Gastroesophageal sphincter (tissue), 4 donors: ENCODE measurements at regions not wholly inside any gene's neighbourhood (a gene's known extent, or its start where the extent isn't known, plus 50 kb on each side); places are given as distances from the start of the nearest gene placed in this dataset.

ENCODE experiments used
- ATAC-seq: fragments of 150-250 bp; one replicate; pipeline ENCODE4 v1.9.1; 2016; ENCODE audit warnings: mild to moderate bottlenecking, moderate library complexity
- H3K27ac ChIP-seq, 4 donors: fragments of 200-600 bp; sonication (generic) in 3 of 4; 1 replicate in 3 of 4; 2 replicates in 1 of 4; pipeline ENCODE4 v1.5.1; 2016 to 2019
- H3K27me3 ChIP-seq: fragments of 200-600 bp; sonication (generic); one replicate; pipeline ENCODE4 v1.5.1; 2019
- H3K36me3 ChIP-seq, 2 donors: fragments of 200-600 bp; sonication (generic); one replicate each; pipeline ENCODE4 v1.5.1; 2019; ENCODE audit warnings: control low read depth in 1 of 2
- H3K4me1 ChIP-seq, 3 donors: fragments of 200-600 bp; sonication (generic); 1 replicate in 2 of 3; 2 replicates in 1 of 3; pipeline ENCODE4 v1.5.1; 2016 to 2019; ENCODE audit warnings: control low read depth in 2 of 3
- H3K4me3 ChIP-seq, 2 donors: fragments of 200-600 bp; sonication (generic); one replicate each; pipeline ENCODE4 v1.5.1; 2019; ENCODE audit warnings: mild to moderate bottlenecking in 1 of 2, moderate library complexity in 1 of 2
- H3K9me3 ChIP-seq, 3 donors: fragments of 200-600 bp; sonication (generic); one replicate each; pipeline ENCODE4 v1.5.1; 2017 to 2019; ENCODE audit warnings: control low read depth in 2 of 3
- CTCF ChIP-seq, 4 experiments: fragments of 200-600 bp in 2 of 4; fragments of 450-650 bp in 2 of 4; sonication (generic) in 1 of 4; IDR thresholded peaks; one replicate each; pipeline ENCODE4 v1.5.1; 2017 to 2019; ENCODE audit warnings: antibody characterized with exemption in 4 of 4, mild to moderate bottlenecking in 2 of 4, moderate library complexity in 2 of 4
- EP300 ChIP-seq: sonication (generic); formaldehyde crosslinking; IDR thresholded peaks from one replicate; pipeline ENCODE4 v1.6.1; 2017; ENCODE audit warnings: antibody characterized with exemption, mild to moderate bottlenecking
- POLR2A ChIP-seq, 2 donors: fragments of 450-650 bp; IDR thresholded peaks; one replicate each; pipeline ENCODE4 v1.6.1; 2017; ENCODE audit warnings: antibody characterized with exemption in 2 of 2, mild to moderate bottlenecking in 2 of 2, moderate library complexity in 1 of 2
- POLR2AphosphoS5 ChIP-seq: sonication (generic); formaldehyde crosslinking; IDR thresholded peaks from one replicate; pipeline ENCODE4 v1.6.1; 2017; ENCODE audit warnings: antibody characterized with exemption
- WGBS, 2 donors: methylation state at CpG; one replicate each; pipeline ENCODE4 v1.1.5; 2018; ENCODE audit warnings: low coverage in 1 of 2; 5-methylcytosine and 5-hydroxymethylcytosine counted together

GRCh38 chr21:8991088-8991907 lies 1530.1 kb upstream of the TPTE start:
- no peak overlapping the region for H3K27ac ChIP-seq
- ATAC-seq, result no peak
- H3K4me3 ChIP-seq, result no peak overlapping the region
- H3K36me3 ChIP-seq, result peaks cover 0 to 11% of the 10 kb centered on the region in 2 donors
- peaks cover 0 to 4% (median 0%) of the 10 kb centered on the region in 3 donors for H3K4me1 ChIP-seq
- TF ChIP-seq POLR2AphosphoS5 (no peak), POLR2A (IDR thresholded peaks at IDR 0.05) (no peak), EP300 (no peak), CTCF (IDR thresholded peaks at IDR 0.05) (no peak)
- WGBS, 2 donors, result 53 to 64% methylated on average over 14 of the region's 14 CpGs
- H3K9me3 ChIP-seq, result peaks cover 0 to 11% (median 5%) of the 10 kb centered on the region in 3 donors
- peaks cover 62% of the 10 kb centered on the region for H3K27me3 ChIP-seq

GRCh38 chr21:8991968-8992621 lies 1529.3 kb upstream of the TPTE start:
- Histone ChIP-seq H3K27me3 (peaks cover 62% of the 10 kb centered on the region), H3K27ac (no peak overlapping the region), H3K4me3 (no peak overlapping the region), H3K4me1 (peaks cover 0 to 4% (median 0%) of the 10 kb centered on the region in 3 donors), H3K36me3 (peaks cover 0 to 11% of the 10 kb centered on the region in 2 donors), H3K9me3 (peaks cover 0 to 11% (median 5%) of the 10 kb centered on the region in 3 donors)
- no peak for TF ChIP-seq CTCF (IDR thresholded peaks at IDR 0.05)
- TF ChIP-seq EP300, result no peak
- TF ChIP-seq POLR2A (IDR thresholded peaks at IDR 0.05), result no peak
- no peak for TF ChIP-seq POLR2AphosphoS5
- peak; percentile 8 for ATAC-seq
- WGBS, 2 donors, result 42 to 43% methylated on average over 3 of the region's 3 CpGs

- Histone ChIP-seq H3K27me3 (peaks cover 62% of the 10 kb centered on the region), H3K36me3 (peaks cover 0 to 11% of the 10 kb centered on the region in 2 donors), H3K4me1 (peaks cover 0 to 4% (median 0%) of the 10 kb centered on the region in 3 donors), H3K9me3 (peaks cover 0 to 11% (median 5%) of the 10 kb centered on the region in 3 donors), H3K4me3 (no peak overlapping the region), H3K27ac (no peak overlapping the region)
- ATAC-seq, result peak; percentile 6
- TF ChIP-seq CTCF (IDR thresholded peaks at IDR 0.05) (no peak), POLR2AphosphoS5 (no peak), POLR2A (IDR thresholded peaks at IDR 0.05) (no peak), EP300 (no peak)
- 45 to 46% methylated on average over 6 of the region's 6 CpGs for WGBS, 2 donors
Measured at GRCh38 chr21:8992731-8993174, 1528.6 kb upstream of the TPTE start.

GRCh38 chr21:8993284-8993942 lies 1528.0 kb upstream of the TPTE start:
- Histone ChIP-seq H3K4me1 (peaks cover 0 to 4% (median 0%) of the 10 kb centered on the region in 3 donors), H3K27ac (no peak overlapping the region), H3K27me3 (peaks cover 62% of the 10 kb centered on the region), H3K9me3 (peaks cover 0 to 11% (median 5%) of the 10 kb centered on the region in 3 donors), H3K36me3 (peaks cover 0 to 11% of the 10 kb centered on the region in 2 donors), H3K4me3 (no peak overlapping the region)
- 33% methylated on average over 3 of the region's 3 CpGs for WGBS, 2 donors
- no peak for ATAC-seq
- TF ChIP-seq EP300, result no peak
